ENCODE measurements at regions not wholly inside any gene's neighbourhood (a gene's known extent, or its start where the extent isn't known, plus 50 kb on each side); places are given as distances from the start of the nearest gene placed in this dataset.

DNA sequence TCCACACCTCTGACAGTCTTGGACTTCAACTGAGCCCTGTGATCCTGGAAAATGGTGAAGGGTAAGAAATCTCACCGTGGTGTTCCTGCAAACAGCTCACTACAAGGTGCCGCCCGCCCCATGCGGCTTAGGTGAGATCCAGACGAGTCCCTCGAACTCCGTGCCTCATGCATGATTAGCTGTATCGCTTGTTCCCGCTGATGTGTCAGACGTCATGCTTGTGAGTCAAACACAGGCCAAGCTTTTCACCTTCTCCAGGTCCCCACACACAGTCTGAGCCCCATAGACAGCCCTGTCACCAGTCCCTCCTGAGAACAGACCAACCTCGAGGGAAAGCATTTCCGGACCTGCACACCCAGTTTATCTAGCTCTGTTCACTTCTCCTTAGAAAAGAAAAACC lies 740.5 kb downstream of the GALR1 start:
- TF ChIP-seq, protein P1, sequence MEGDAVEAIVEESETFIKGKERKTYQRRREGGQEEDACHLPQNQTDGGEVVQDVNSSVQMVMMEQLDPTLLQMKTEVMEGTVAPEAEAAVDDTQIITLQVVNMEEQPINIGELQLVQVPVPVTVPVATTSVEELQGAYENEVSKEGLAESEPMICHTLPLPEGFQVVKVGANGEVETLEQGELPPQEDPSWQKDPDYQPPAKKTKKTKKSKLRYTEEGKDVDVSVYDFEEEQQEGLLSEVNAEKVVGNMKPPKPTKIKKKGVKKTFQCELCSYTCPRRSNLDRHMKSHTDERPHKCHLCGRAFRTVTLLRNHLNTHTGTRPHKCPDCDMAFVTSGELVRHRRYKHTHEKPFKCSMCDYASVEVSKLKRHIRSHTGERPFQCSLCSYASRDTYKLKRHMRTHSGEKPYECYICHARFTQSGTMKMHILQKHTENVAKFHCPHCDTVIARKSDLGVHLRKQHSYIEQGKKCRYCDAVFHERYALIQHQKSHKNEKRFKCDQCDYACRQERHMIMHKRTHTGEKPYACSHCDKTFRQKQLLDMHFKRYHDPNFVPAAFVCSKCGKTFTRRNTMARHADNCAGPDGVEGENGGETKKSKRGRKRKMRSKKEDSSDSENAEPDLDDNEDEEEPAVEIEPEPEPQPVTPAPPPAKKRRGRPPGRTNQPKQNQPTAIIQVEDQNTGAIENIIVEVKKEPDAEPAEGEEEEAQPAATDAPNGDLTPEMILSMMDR (IDR thresholded peaks at IDR 0.05) = no peak
- TF ChIP-seq POLR2A (IDR thresholded peaks at IDR 0.05) = no peak
